Gastroesophageal sphincter (tissue), 3 donors: ENCODE measurements at regions not wholly inside any gene's neighbourhood (a gene's known extent, or its start where the extent isn't known, plus 50 kb on each side); places are given as distances from the start of the nearest gene placed in this dataset.

Experiments used
- EP300 ChIP-seq: sonication (generic); formaldehyde crosslinking; IDR thresholded peaks from one replicate; pipeline ENCODE4 v1.6.1; 2017; ENCODE audit warnings: antibody characterized with exemption, mild to moderate bottlenecking
- POLR2A ChIP-seq, 2 donors: fragments of 450-650 bp; IDR thresholded peaks; one replicate each; pipeline ENCODE4 v1.6.1; 2017; ENCODE audit warnings: antibody characterized with exemption in 2 of 2, mild to moderate bottlenecking in 2 of 2, moderate library complexity in 1 of 2
- POLR2AphosphoS5 ChIP-seq: sonication (generic); formaldehyde crosslinking; IDR thresholded peaks from one replicate; pipeline ENCODE4 v1.6.1; 2017; ENCODE audit warnings: antibody characterized with exemption
- TF ChIP-seq, protein P1 (sequence below), 4 experiments: fragments of 200-600 bp in 2 of 4; fragments of 450-650 bp in 2 of 4; sonication (generic) in 1 of 4; IDR thresholded peaks; one replicate each; pipeline ENCODE4 v1.5.1; 2017 to 2019; ENCODE audit warnings: antibody characterized with exemption in 4 of 4, mild to moderate bottlenecking in 2 of 4, moderate library complexity in 2 of 4

DNA sequence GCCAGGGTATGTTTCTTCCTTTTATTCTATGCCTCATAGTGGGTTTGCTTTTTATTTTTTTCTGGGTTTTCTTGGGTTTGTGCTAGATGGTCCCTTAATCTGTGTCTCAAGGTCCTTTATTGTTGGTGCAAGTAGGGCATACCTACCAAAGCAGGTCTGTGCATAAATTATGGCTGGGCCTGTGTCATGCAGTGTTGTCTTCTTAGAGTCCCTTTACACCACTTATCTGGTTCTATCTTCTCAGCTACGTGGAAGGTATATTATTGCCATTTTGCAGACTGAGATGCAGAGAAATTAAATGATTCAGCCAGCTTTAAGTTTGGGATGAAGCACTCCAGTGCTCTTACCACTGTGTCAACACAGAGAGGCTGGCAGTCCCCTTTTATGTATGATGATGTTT is 293.5 kb upstream of the SOX2 start:
- TF ChIP-seq, protein P1, sequence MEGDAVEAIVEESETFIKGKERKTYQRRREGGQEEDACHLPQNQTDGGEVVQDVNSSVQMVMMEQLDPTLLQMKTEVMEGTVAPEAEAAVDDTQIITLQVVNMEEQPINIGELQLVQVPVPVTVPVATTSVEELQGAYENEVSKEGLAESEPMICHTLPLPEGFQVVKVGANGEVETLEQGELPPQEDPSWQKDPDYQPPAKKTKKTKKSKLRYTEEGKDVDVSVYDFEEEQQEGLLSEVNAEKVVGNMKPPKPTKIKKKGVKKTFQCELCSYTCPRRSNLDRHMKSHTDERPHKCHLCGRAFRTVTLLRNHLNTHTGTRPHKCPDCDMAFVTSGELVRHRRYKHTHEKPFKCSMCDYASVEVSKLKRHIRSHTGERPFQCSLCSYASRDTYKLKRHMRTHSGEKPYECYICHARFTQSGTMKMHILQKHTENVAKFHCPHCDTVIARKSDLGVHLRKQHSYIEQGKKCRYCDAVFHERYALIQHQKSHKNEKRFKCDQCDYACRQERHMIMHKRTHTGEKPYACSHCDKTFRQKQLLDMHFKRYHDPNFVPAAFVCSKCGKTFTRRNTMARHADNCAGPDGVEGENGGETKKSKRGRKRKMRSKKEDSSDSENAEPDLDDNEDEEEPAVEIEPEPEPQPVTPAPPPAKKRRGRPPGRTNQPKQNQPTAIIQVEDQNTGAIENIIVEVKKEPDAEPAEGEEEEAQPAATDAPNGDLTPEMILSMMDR (IDR thresholded peaks at IDR 0.05), result no peak
- TF ChIP-seq POLR2A (IDR thresholded peaks at IDR 0.05) (no peak), POLR2AphosphoS5 (no peak), EP300 (no peak)
